ENCODE measurements at regions not wholly inside any gene's neighbourhood (a gene's known extent, or its start where the extent isn't known, plus 50 kb on each side); places are given as distances from the start of the nearest gene placed in this dataset.

DNA sequence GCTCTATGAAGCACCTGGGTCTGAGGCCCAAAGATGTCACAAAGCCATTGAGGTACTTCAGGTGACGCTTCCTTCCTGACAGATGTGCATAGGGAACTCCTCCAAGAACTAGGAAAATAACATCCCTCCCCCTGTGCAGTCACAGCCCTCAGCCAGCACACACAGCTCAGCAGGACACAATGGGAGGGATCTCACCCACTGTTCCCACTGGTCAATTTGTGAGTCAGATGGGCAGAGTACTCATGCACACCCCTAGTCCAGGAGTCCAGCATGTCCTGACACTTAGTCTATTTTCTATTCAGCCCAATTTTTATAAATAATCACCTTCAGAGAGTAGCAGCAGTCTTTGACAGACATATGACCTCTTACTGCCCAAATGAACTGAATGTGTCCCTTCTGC is 60.7 kb upstream of the PFKP start:
- TF ChIP-seq SP1 (IDR thresholded peaks at IDR 0.05), result no peak
- no peak for TF ChIP-seq NFRKB (IDR thresholded peaks at IDR 0.05)
- TF ChIP-seq LEF1 (IDR thresholded peaks at IDR 0.05; ENCODE audit: borderline replicate concordance), result no peak
- TF ChIP-seq HDGF (IDR thresholded peaks at IDR 0.05; ENCODE audit: borderline replicate concordance), result no peak
- TF ChIP-seq TARDBP (IDR thresholded peaks at IDR 0.05), result no peak
- TF ChIP-seq BHLHE40 (IDR thresholded peaks at IDR 0.05; ENCODE audit: borderline replicate concordance), result no peak
- no peak for TF ChIP-seq FOXM1 (IDR thresholded peaks at IDR 0.05; ENCODE audit: borderline replicate concordance)
- no peak for TF ChIP-seq L3MBTL2 (conservative IDR thresholded peaks at IDR 0.05)
- no peak for TF ChIP-seq SUZ12 (IDR thresholded peaks at IDR 0.05)
- TF ChIP-seq CTBP1 (IDR thresholded peaks at IDR 0.05; ENCODE audit: borderline replicate concordance), result no peak
- TF ChIP-seq ZNF384 (IDR thresholded peaks at IDR 0.05), result no peak
- TF ChIP-seq FOXA1 (IDR thresholded peaks at IDR 0.05), result no peak
- TF ChIP-seq ELF4 (IDR thresholded peaks at IDR 0.05), result no peak
- TF ChIP-seq PKNOX1 (IDR thresholded peaks at IDR 0.05), result no peak
- TF ChIP-seq FOXK2 (IDR thresholded peaks at IDR 0.05), result no peak
- no peak for TF ChIP-seq ARNT (IDR thresholded peaks at IDR 0.05)
- DNase-seq (ENCODE audit: extremely low spot score), result no peak
- ChIA-PET CTCF (interaction anchor here (0.5 to 0.6 kb wide), 3 partner anchors 49 to 129 kb away, joined by 3 to 4 read pairs (median 3); no protein-coding TSS in a partner anchor), POLR2A (no interaction called here)

DNA sequence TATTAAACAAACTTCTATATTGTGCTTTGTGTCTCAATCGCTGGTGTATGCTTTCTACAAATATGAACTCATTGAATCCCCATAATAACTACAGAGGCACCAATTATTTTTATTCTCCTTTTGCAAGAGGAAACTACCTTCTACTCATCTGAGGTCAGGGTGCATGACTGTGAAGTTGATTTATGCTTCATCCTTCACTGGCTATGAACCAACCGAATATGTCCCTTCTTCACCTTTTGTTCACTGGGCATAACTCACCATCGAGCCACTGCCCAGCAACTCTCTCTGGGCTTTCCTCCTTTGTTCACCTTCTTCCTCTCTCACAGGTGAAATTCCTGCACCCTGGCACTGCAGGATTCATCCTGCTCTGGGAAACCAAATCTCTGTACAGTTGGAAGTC is 61.3 kb upstream of the PFKP start:
- TF ChIP-seq SP1 (IDR thresholded peaks at IDR 0.05), result no peak
- DNase-seq (ENCODE audit: extremely low spot score), result no peak
- ChIA-PET POLR2A (no interaction called here), CTCF (no interaction called here)

DNA sequence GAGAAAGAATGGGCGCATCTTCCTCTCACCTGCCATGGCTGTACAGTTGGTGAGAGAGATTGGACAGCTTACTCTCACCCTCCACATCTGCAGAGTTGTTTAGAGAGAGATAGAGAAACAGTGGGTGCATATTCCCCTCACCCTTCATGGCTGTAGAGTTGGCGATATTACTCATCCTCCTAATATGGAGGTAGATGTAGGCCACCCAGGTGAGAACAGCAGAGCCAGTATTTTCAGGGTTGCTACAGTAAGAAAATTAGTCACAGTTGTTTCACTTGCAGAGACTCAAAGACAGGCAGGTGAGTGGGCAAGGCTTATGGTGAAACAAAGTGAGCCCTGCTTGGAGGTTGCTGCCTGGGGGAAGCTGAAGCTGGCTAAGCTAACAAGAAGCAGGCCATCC is 65.0 kb upstream of the PFKP start:
- DNase-seq (ENCODE audit: extremely low spot score), result no peak
- POLR2A ChIA-PET, result no interaction called here
- CTCF ChIA-PET, result no interaction called here
- TF ChIP-seq SP1 (IDR thresholded peaks at IDR 0.05), result no peak
- TF ChIP-seq BHLHE40 (IDR thresholded peaks at IDR 0.05; ENCODE audit: borderline replicate concordance), result no peak
- no peak for TF ChIP-seq FOXM1 (IDR thresholded peaks at IDR 0.05; ENCODE audit: borderline replicate concordance)
- no peak for TF ChIP-seq PKNOX1 (IDR thresholded peaks at IDR 0.05)
- no peak for TF ChIP-seq ELF4 (IDR thresholded peaks at IDR 0.05)
- no peak for TF ChIP-seq ZNF384 (IDR thresholded peaks at IDR 0.05)
- no peak for TF ChIP-seq SUZ12 (IDR thresholded peaks at IDR 0.05)
- TF ChIP-seq TARDBP (IDR thresholded peaks at IDR 0.05), result no peak
- no peak for TF ChIP-seq NFRKB (IDR thresholded peaks at IDR 0.05)

DNA sequence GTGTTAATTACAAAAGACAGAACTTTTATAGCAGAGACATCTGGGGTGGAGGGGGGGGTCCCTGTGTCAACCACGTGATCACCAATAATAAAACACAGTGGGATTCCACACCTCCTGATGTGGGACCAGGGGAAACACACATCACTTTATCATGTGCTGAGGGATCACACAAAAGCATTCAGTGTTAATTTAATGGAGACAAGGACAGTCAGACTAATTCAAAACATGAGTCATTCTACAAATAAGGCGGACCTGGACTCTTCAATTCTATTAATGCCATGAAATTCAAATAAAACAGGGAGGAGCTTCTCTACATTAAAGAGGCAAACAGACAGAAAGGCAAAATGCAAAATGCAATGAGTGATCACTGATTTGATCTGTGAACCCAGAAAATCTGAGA is 67.3 kb upstream of the PFKP start:
- no peak for DNase-seq (ENCODE audit: extremely low spot score)
- TF ChIP-seq FOXM1 (IDR thresholded peaks at IDR 0.05; ENCODE audit: borderline replicate concordance) (no peak), PKNOX1 (IDR thresholded peaks at IDR 0.05) (no peak), FOXA1 (IDR thresholded peaks at IDR 0.05) (no peak), SP1 (IDR thresholded peaks at IDR 0.05) (no peak), LEF1 (IDR thresholded peaks at IDR 0.05; ENCODE audit: borderline replicate concordance) (no peak), BHLHE40 (IDR thresholded peaks at IDR 0.05; ENCODE audit: borderline replicate concordance) (no peak), HDGF (IDR thresholded peaks at IDR 0.05; ENCODE audit: borderline replicate concordance) (no peak), CTBP1 (IDR thresholded peaks at IDR 0.05; ENCODE audit: borderline replicate concordance) (no peak), ELF4 (IDR thresholded peaks at IDR 0.05) (no peak), TARDBP (IDR thresholded peaks at IDR 0.05) (no peak), L3MBTL2 (conservative IDR thresholded peaks at IDR 0.05) (no peak), ARNT (IDR thresholded peaks at IDR 0.05) (no peak)
- CTCF ChIA-PET, result no interaction called here
- POLR2A ChIA-PET, result no interaction called here

- ChIA-PET POLR2A (no interaction called here), CTCF (interaction anchor here (0.6 kb wide), 1 partner anchor 114 kb away, joined by 3 read pairs; no protein-coding TSS in a partner anchor)
Observed at GRCh38 chr10:2994221-2994961, 73.0 kb upstream of the PFKP start.

More at GRCh38 chr10:2994221-2994961, 73.0 kb upstream of the PFKP start:
- no peak for DNase-seq (ENCODE audit: extremely low spot score)
- TF ChIP-seq ZNF384 (IDR thresholded peaks at IDR 0.05) (no peak), BHLHE40 (IDR thresholded peaks at IDR 0.05; ENCODE audit: borderline replicate concordance) (no peak), HDGF (IDR thresholded peaks at IDR 0.05; ENCODE audit: borderline replicate concordance) (no peak), FOXA1 (IDR thresholded peaks at IDR 0.05) (no peak), PKNOX1 (IDR thresholded peaks at IDR 0.05) (no peak), CTBP1 (IDR thresholded peaks at IDR 0.05; ENCODE audit: borderline replicate concordance) (no peak), SUZ12 (IDR thresholded peaks at IDR 0.05) (no peak), ARNT (IDR thresholded peaks at IDR 0.05) (no peak), TARDBP (IDR thresholded peaks at IDR 0.05) (no peak), LEF1 (IDR thresholded peaks at IDR 0.05; ENCODE audit: borderline replicate concordance) (no peak)
